Body of pancreas (tissue), 4 donors: ENCODE measurements at regions not wholly inside any gene's neighbourhood (a gene's known extent, or its start where the extent isn't known, plus 50 kb on each side); places are given as distances from the start of the nearest gene placed in this dataset.

Source experiments
- ATAC-seq: fragments of 150-250 bp; one replicate; pipeline ENCODE4 v1.9.1; 2016
- DNase-seq, 4 donors: peaks; one replicate each; pipeline ENCODE4 v3.0.0-alpha.2; 2019
- H3K27ac ChIP-seq, 4 donors: fragments of 200-600 bp; sonication (generic); 1 replicate in 3 of 4; 2 replicates in 1 of 4; pipeline versions ENCODE4 v1.5.1 to v1.6.1; 2016 to 2019; ENCODE audit warnings: mild to moderate bottlenecking in 1 of 4, mixed read lengths in 1 of 4, moderate library complexity in 1 of 4
- H3K27me3 ChIP-seq, 2 donors: fragments of 200-600 bp; sonication (generic); one replicate each; pipeline ENCODE4 v1.6.0; 2016; ENCODE audit warnings: mild to moderate bottlenecking in 1 of 2
- H3K36me3 ChIP-seq, 2 donors: fragments of 200-600 bp; sonication (generic); replicated peaks in 1 of 2; 2 replicates each; pipeline ENCODE4 v1.5.1; 2016; ENCODE audit warnings: low read depth in 2 of 2; ENCODE audit not compliant: insufficient read depth in 1 of 2
- H3K4me1 ChIP-seq: fragments of 200-600 bp; sonication (generic); one replicate; pipeline ENCODE4 v1.6.0; 2016
- H3K4me3 ChIP-seq, 2 donors: fragments of 200-600 bp; sonication (generic); 1 replicate in 1 of 2; 2 replicates in 1 of 2; pipeline ENCODE4 v1.5.1; 2016 to 2019
- H3K9me3 ChIP-seq, 3 donors: fragments of 200-600 bp; sonication (generic); 1 replicate in 2 of 3; 2 replicates in 1 of 3; pipeline ENCODE4 v1.5.1; 2016
- CTCF ChIP-seq, 7 experiments: fragments of 450-650 bp in 4 of 7; fragments of 200-600 bp in 3 of 7; sonication (generic) in 3 of 7; IDR thresholded peaks; one replicate each; pipeline ENCODE4 v1.5.1; 2016 to 2019; ENCODE audit warnings: antibody characterized with exemption in 7 of 7
- POLR2A ChIP-seq, 3 donors: fragments of 450-650 bp; IDR thresholded peaks; one replicate each; pipeline ENCODE4 v1.6.1; 2016; ENCODE audit warnings: antibody characterized with exemption in 3 of 3, mild to moderate bottlenecking in 2 of 3
- WGBS, 2 donors: methylation state at CpG; one replicate each; pipeline ENCODE4 v1.1.5; 2017; 5-methylcytosine and 5-hydroxymethylcytosine counted together
- intact Hi-C: fragments of 100-400 bp; cut with DNase I; formaldehyde crosslinking; loops from one replicate; pipeline ENCODE4 v1.15.1; 2023

DNA sequence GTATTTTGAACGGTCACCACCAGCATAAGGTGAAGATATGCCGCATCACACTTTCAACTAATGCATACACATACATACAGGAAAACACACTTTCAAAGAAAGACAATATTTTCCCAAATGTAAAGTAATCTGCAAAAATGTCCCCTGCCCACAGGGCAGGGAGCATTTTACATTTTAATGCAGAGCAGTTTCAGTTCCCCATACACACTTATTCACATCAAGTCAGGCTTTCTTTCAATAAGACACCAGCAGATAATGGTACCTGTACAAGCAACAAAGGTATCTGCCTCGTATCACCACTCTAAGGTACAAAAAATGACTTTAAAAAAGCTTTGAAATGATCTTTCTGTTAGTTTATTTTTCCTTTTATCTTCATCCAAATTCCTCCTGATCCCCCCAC, 247.1 kb upstream of the CCNG1 start:
- H3K27ac ChIP-seq, result no peak overlapping the region
- intact Hi-C loops, result no loop called here
- no peaks in the 10 kb centered on the region for H3K9me3 ChIP-seq
- H3K4me3 ChIP-seq, result no peak overlapping the region
- WGBS, 2 donors, result 74 to 78% methylated on average over 3 of the region's 3 CpGs
- no peaks in the 10 kb centered on the region for H3K27me3 ChIP-seq
- ATAC-seq (no peak), DNase-seq (no peak)
- H3K36me3 ChIP-seq, result no peaks in the 10 kb centered on the region
- no peaks in the 10 kb centered on the region for H3K4me1 ChIP-seq
- TF ChIP-seq CTCF (IDR thresholded peaks at IDR 0.05) (no peak), POLR2A (IDR thresholded peaks at IDR 0.05) (no peak)

DNA sequence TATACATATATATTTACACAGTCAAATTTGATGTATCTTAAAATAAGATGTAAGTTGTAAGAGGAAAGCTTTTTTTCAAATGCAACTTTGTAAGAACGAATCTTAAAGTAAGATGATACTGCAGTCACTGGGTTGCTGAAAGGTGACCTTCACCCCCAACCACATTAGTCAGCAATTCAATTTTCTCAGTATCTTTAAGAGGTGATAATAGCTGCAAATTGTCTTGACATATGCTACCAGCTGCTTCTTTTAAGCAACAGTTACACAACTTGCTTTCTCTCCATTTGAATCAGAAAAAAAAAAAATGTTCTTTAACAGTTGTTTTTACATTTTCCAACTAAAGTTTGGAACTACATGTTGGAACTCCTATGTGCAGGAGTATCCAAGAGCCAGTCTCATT, 246.6 kb upstream of the CCNG1 start:
- ATAC-seq (no peak), DNase-seq (no peak)
- TF ChIP-seq POLR2A (IDR thresholded peaks at IDR 0.05) (no peak), CTCF (IDR thresholded peaks at IDR 0.05) (no peak)
- Histone ChIP-seq H3K4me3 (no peak overlapping the region), H3K27me3 (no peaks in the 10 kb centered on the region), H3K36me3 (no peaks in the 10 kb centered on the region), H3K4me1 (no peaks in the 10 kb centered on the region), H3K9me3 (no peaks in the 10 kb centered on the region), H3K27ac (no peak overlapping the region)
- intact Hi-C loops, result no loop called here
- WGBS, 2 donors, result 43 to 60% methylated on average over 1 of the region's 1 CpG

GRCh38 chr5:163193886-163194285, 243.5 kb upstream of the CCNG1 start:
- Histone ChIP-seq H3K4me3 (no peak overlapping the region), H3K36me3 (no peaks in the 10 kb centered on the region), H3K27me3 (no peaks in the 10 kb centered on the region), H3K4me1 (no peaks in the 10 kb centered on the region), H3K9me3 (no peaks in the 10 kb centered on the region), H3K27ac (no peak overlapping the region)
- intact Hi-C loops, result no loop called here
- ATAC-seq (no peak), DNase-seq (no peak)
- 75 to 84% methylated on average over 7 of the region's 7 CpGs for WGBS, 2 donors
- TF ChIP-seq CTCF (IDR thresholded peaks at IDR 0.05) (no peak), POLR2A (IDR thresholded peaks at IDR 0.05) (no peak)

GRCh38 chr5:163205645-163206044, 231.8 kb upstream of the CCNG1 start:
- Histone ChIP-seq H3K9me3 (no peaks in the 10 kb centered on the region), H3K36me3 (no peaks in the 10 kb centered on the region), H3K4me3 (no peak overlapping the region), H3K4me1 (no peaks in the 10 kb centered on the region), H3K27me3 (no peaks in the 10 kb centered on the region), H3K27ac (no peak overlapping the region)
- DNase-seq, result no peak
- ATAC-seq, result no peak
- TF ChIP-seq POLR2A (IDR thresholded peaks at IDR 0.05) (no peak), CTCF (IDR thresholded peaks at IDR 0.05) (no peak)
- intact Hi-C loops, result no loop called here

DNA sequence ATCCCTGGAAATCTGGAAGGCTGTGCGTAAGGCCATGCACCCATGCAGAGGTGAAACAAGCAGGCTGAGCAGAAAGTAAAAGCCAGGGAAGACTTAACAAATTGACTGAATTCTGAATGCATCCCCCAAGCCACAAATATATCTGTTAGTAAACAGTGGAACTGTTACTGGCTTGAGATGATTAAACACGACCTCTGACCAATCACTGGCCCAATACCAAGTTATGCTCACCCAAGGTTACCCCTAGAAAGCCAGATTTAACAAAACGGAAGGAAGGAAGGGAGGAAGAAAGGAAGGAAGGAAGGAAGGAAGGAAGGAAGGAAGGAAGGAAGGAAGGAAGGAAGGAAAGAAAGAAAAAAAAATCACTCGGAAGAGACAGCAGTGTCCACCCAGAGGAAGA, 215.8 kb upstream of the CCNG1 start:
- 40 to 42% methylated on average over 4 of the region's 4 CpGs for WGBS, 2 donors
- ATAC-seq (no peak), DNase-seq (no peak)
- Histone ChIP-seq H3K36me3 (no peaks in the 10 kb centered on the region), H3K27ac (no peak overlapping the region), H3K4me3 (no peak overlapping the region), H3K9me3 (no peaks in the 10 kb centered on the region), H3K4me1 (no peaks in the 10 kb centered on the region), H3K27me3 (no peaks in the 10 kb centered on the region)
- TF ChIP-seq CTCF (IDR thresholded peaks at IDR 0.05) (no peak), POLR2A (IDR thresholded peaks at IDR 0.05) (no peak)
- intact Hi-C loops, result no loop called here
